ENCODE measurements at regions not wholly inside any gene's neighbourhood (a gene's known extent, or its start where the extent isn't known, plus 50 kb on each side); places are given as distances from the start of the nearest gene placed in this dataset.

- Histone ChIP-seq H3K9me3 (replicated peaks; ENCODE audit: control insufficient read depth, insufficient read depth, low read length) (no peaks in the 10 kb centered on the region), H3K4me1 (ENCODE audit: control insufficient read depth, extremely low read depth, insufficient read depth, low read length) (no peaks in the 10 kb centered on the region), H3K9me1 (replicated peaks; ENCODE audit: control insufficient read depth, extremely low read depth, insufficient read depth, low read length) (no peaks in the 10 kb centered on the region), H3K36me3 (ENCODE audit: control insufficient read depth in 2 of 2, extremely low read depth in 1 of 2, insufficient read depth in 2 of 2, low read length in 2 of 2) (no peaks in the 10 kb centered on the region), H2AFZ (ENCODE audit: low read depth, low read length) (no peak overlapping the region), H3K79me2 (ENCODE audit: control insufficient read depth, insufficient read depth, low read length) (no peaks in the 10 kb centered on the region), H3K27me3 (ENCODE audit: control insufficient read depth in 2 of 2, insufficient read depth in 2 of 2, low read length in 2 of 2) (no peaks in the 10 kb centered on the region), H4K20me1 (replicated peaks; ENCODE audit: control insufficient read depth, extremely low read depth, insufficient read depth, low read length) (no peaks in the 10 kb centered on the region), H3K9ac (replicated peaks; ENCODE audit: extremely low read depth, insufficient read depth, low read length) (no peak overlapping the region), H3K4me3 (replicated peaks in 1 of 3; ENCODE audit: insufficient read depth in 1 of 3, low read depth in 1 of 3, low read length in 3 of 3) (no peak overlapping the region), H3K27ac (ENCODE audit: insufficient read depth, low read depth, low read length) (no peak overlapping the region), H3K4me2 (ENCODE audit: insufficient read depth, low read length) (no peak overlapping the region)
- TF ChIP-seq POLR2A (IDR thresholded peaks at IDR 0.05; ENCODE audit: low read depth, low read length) (no peak), EZH2 (IDR thresholded peaks at IDR 0.05; ENCODE audit: borderline replicate concordance, low read depth, low read length, severe bottlenecking) (no peak), MYC (IDR thresholded peaks at IDR 0.05; ENCODE audit: low read depth, low read length) (no peak), JUN (IDR thresholded peaks at IDR 0.05; ENCODE audit: borderline replicate concordance, insufficient read depth, insufficient read length, low read depth) (no peak), GATA2 (IDR thresholded peaks at IDR 0.05; ENCODE audit: insufficient read depth, insufficient read length, low read depth, low read length) (no peak), POLR2AphosphoS5 (IDR thresholded peaks at IDR 0.05; ENCODE audit: insufficient read depth, low read depth, low read length) (no peak), MAX (IDR thresholded peaks at IDR 0.05; ENCODE audit: insufficient read depth, insufficient read length) (no peak)
- no TSS peak for BruUV-seq (replicated peaks)
- CTCF ChIA-PET, result no interaction called here
- POLR2A ChIA-PET, result no interaction called here
- DNase-seq (ENCODE audit: low read depth, low spot score) (no peak), FAIRE-seq (no peak)
- dilution Hi-C loops (cut with MboI; ENCODE audit: extremely low pct_ligation_motif_present, low sequenced_read_pairs) (no loop called here), intact Hi-C loops (cut with micrococcal nuclease) (no loop called here)
Observed at GRCh38 chr9:109953300-109953699, 173.3 kb downstream of the PALM2AKAP2 start.

- POLR2A ChIA-PET, result no interaction called here
- H3K9ac ChIP-seq (replicated peaks; ENCODE audit: extremely low read depth, insufficient read depth, low read length), result no peak overlapping the region
- intact Hi-C loops (cut with micrococcal nuclease), result no loop called here
- H3K9me1 ChIP-seq (replicated peaks; ENCODE audit: control insufficient read depth, extremely low read depth, insufficient read depth, low read length), result no peaks in the 10 kb centered on the region
- dilution Hi-C loops (cut with MboI; ENCODE audit: extremely low pct_ligation_motif_present, low sequenced_read_pairs), result no loop called here
- no peaks in the 10 kb centered on the region for H3K79me2 ChIP-seq (ENCODE audit: control insufficient read depth, insufficient read depth, low read length)
- H3K27me3 ChIP-seq (ENCODE audit: control insufficient read depth in 2 of 2, insufficient read depth in 2 of 2, low read length in 2 of 2), result no peaks in the 10 kb centered on the region
- no peaks in the 10 kb centered on the region for H3K9me3 ChIP-seq (replicated peaks; ENCODE audit: control insufficient read depth, insufficient read depth, low read length)
- CTCF ChIA-PET, result no interaction called here
- H3K4me1 ChIP-seq (ENCODE audit: control insufficient read depth, extremely low read depth, insufficient read depth, low read length), result no peaks in the 10 kb centered on the region
- H4K20me1 ChIP-seq (replicated peaks; ENCODE audit: control insufficient read depth, extremely low read depth, insufficient read depth, low read length), result no peaks in the 10 kb centered on the region
- no peak for DNase-seq (ENCODE audit: low read depth, low spot score)
- TF ChIP-seq, protein P1, sequence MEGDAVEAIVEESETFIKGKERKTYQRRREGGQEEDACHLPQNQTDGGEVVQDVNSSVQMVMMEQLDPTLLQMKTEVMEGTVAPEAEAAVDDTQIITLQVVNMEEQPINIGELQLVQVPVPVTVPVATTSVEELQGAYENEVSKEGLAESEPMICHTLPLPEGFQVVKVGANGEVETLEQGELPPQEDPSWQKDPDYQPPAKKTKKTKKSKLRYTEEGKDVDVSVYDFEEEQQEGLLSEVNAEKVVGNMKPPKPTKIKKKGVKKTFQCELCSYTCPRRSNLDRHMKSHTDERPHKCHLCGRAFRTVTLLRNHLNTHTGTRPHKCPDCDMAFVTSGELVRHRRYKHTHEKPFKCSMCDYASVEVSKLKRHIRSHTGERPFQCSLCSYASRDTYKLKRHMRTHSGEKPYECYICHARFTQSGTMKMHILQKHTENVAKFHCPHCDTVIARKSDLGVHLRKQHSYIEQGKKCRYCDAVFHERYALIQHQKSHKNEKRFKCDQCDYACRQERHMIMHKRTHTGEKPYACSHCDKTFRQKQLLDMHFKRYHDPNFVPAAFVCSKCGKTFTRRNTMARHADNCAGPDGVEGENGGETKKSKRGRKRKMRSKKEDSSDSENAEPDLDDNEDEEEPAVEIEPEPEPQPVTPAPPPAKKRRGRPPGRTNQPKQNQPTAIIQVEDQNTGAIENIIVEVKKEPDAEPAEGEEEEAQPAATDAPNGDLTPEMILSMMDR (IDR thresholded peaks at IDR 0.05; ENCODE audit: extremely low read depth in 1 of 2, insufficient read depth in 1 of 2, low read depth in 1 of 2, low read length in 2 of 2), result peak in 1 of 2 donors; percentile 7
- TF ChIP-seq MAX (IDR thresholded peaks at IDR 0.05; ENCODE audit: insufficient read depth, insufficient read length) (no peak), EZH2 (IDR thresholded peaks at IDR 0.05; ENCODE audit: borderline replicate concordance, low read depth, low read length, severe bottlenecking) (no peak), MYC (IDR thresholded peaks at IDR 0.05; ENCODE audit: low read depth, low read length) (no peak), GATA2 (IDR thresholded peaks at IDR 0.05; ENCODE audit: insufficient read depth, insufficient read length, low read depth, low read length) (no peak)
- H3K4me3 ChIP-seq (replicated peaks in 1 of 3; ENCODE audit: insufficient read depth in 1 of 3, low read depth in 1 of 3, low read length in 3 of 3), result no peak overlapping the region
- no peak overlapping the region for H2AFZ ChIP-seq (ENCODE audit: low read depth, low read length)
- no peak overlapping the region for H3K4me2 ChIP-seq (ENCODE audit: insufficient read depth, low read length)
- no peak overlapping the region for H3K27ac ChIP-seq (ENCODE audit: insufficient read depth, low read depth, low read length)
- FAIRE-seq, result no peak
- no TSS peak for BruUV-seq (replicated peaks)
- no peaks in the 10 kb centered on the region for H3K36me3 ChIP-seq (ENCODE audit: control insufficient read depth in 2 of 2, extremely low read depth in 1 of 2, insufficient read depth in 2 of 2, low read length in 2 of 2)
Observed at GRCh38 chr9:109953813-109954497, 174.0 kb downstream of the PALM2AKAP2 start.

Data from endothelial cell of umbilical vein (primary cell).